ENCODE measurements at regions not wholly inside any gene's neighbourhood (a gene's known extent, or its start where the extent isn't known, plus 50 kb on each side); places are given as distances from the start of the nearest gene placed in this dataset.

- TF ChIP-seq CTCF (IDR thresholded peaks at IDR 0.05) (no peak), POLR2A (IDR thresholded peaks at IDR 0.05) (no peak), POLR2AphosphoS5 (IDR thresholded peaks at IDR 0.05; ENCODE audit: insufficient read depth in 1 of 2, low read depth in 1 of 2) (no peak)
Measured at GRCh38 chr11:22926341-22926740, 66.1 kb upstream of the CCDC179 start.
